Tibial nerve (tissue), 4 donors: ENCODE measurements at regions not wholly inside any gene's neighbourhood (a gene's known extent, or its start where the extent isn't known, plus 50 kb on each side); places are given as distances from the start of the nearest gene placed in this dataset.
"Not testable (repeated sequence)": the region's sequence is repeated elsewhere in the genome, so short reads cannot be mapped to it uniquely, and the experiment has no call there.

ENCODE experiments used
- DNase-seq, 2 donors: peaks; one replicate each; pipeline ENCODE4 v3.0.0-alpha.2; 2019; ENCODE audit warnings: low spot score in 2 of 2
- H3K27ac ChIP-seq, 4 donors: fragments of 200-600 bp; sonication (generic) in 3 of 4; one replicate each; pipeline ENCODE4 v1.5.1; 2017 to 2019; ENCODE audit warnings: mild to moderate bottlenecking in 1 of 4
- H3K27me3 ChIP-seq, 2 donors: fragments of 200-600 bp; sonication (generic) in 1 of 2; one replicate each; pipeline versions ENCODE4 v1.5.1 to v1.6.0; 2017 to 2019
- H3K36me3 ChIP-seq, 3 donors: fragments of 200-600 bp; sonication (generic); one replicate each; pipeline ENCODE4 v1.5.1; 2018 to 2019
- H3K4me1 ChIP-seq, 4 donors: fragments of 200-600 bp; sonication (generic) in 3 of 4; one replicate each; pipeline ENCODE4 v1.5.1; 2017 to 2019
- H3K4me3 ChIP-seq, 4 donors: fragments of 200-600 bp; sonication (generic) in 3 of 4; one replicate each; pipeline ENCODE4 v1.5.1; 2017 to 2019; ENCODE audit warnings: mild to moderate bottlenecking in 1 of 4, moderate library complexity in 1 of 4
- H3K9me3 ChIP-seq, 4 donors: fragments of 200-600 bp; sonication (generic) in 3 of 4; one replicate each; pipeline ENCODE4 v1.5.1; 2017 to 2019
- CTCF ChIP-seq, 5 experiments: fragments of 200-600 bp in 3 of 5; fragments of 450-650 bp in 2 of 5; sonication (generic) in 3 of 5; IDR thresholded peaks; one replicate each; pipeline ENCODE4 v1.5.1; 2016 to 2019; ENCODE audit warnings: antibody characterized with exemption in 5 of 5, mild to moderate bottlenecking in 3 of 5, moderate library complexity in 2 of 5
- EP300 ChIP-seq, 2 donors: sonication (generic); formaldehyde crosslinking; IDR thresholded peaks; one replicate each; pipeline ENCODE4 v1.6.1; 2017; ENCODE audit warnings: antibody characterized with exemption in 2 of 2, mild to moderate bottlenecking in 1 of 2
- POLR2A ChIP-seq, 2 donors: fragments of 450-650 bp; IDR thresholded peaks; one replicate each; pipeline ENCODE4 v1.6.1; 2017; ENCODE audit warnings: antibody characterized with exemption in 2 of 2, mild to moderate bottlenecking in 2 of 2, moderate library complexity in 2 of 2
- WGBS, 2 donors: methylation state at CpG; one replicate each; pipeline ENCODE4 v1.1.5; 2018; 5-methylcytosine and 5-hydroxymethylcytosine counted together

- Histone ChIP-seq H3K4me3 (no peak overlapping the region), H3K27ac (no peak overlapping the region), H3K4me1 (no peaks in the 10 kb centered on the region), H3K27me3 (no peaks in the 10 kb centered on the region), H3K36me3 (no peaks in the 10 kb centered on the region), H3K9me3 (peaks cover 0 to 7% (median 0%) of the 10 kb centered on the region in 4 donors)
- WGBS, 2 donors: 76 to 88% methylated on average over 4 of the region's 4 CpGs
- TF ChIP-seq POLR2A (IDR thresholded peaks at IDR 0.05) (no peak), EP300 (IDR thresholded peaks at IDR 0.05) (no peak), CTCF (IDR thresholded peaks at IDR 0.05) (no peak)
- DNase-seq: no peak
These were observed 318.0 kb downstream of the TAF11L14 start for GRCh38 chr5:17952231-17952630.

GRCh38 chr5:17964067-17964466, 329.8 kb downstream of the TAF11L14 start:
- Histone ChIP-seq H3K27me3 (no peaks in the 10 kb centered on the region), H3K4me1 (no peaks in the 10 kb centered on the region), H3K9me3 (no peaks in the 10 kb centered on the region), H3K27ac (no peak overlapping the region), H3K4me3 (no peak overlapping the region), H3K36me3 (no peaks in the 10 kb centered on the region)
- no peak for TF ChIP-seq EP300 (IDR thresholded peaks at IDR 0.05)
- WGBS, 2 donors: 57 to 74% methylated on average over 2 of the region's 2 CpGs
- DNase-seq: no peak

GRCh38 chr5:17966640-17967402, 332.6 kb downstream of the TAF11L14 start:
- Histone ChIP-seq H3K4me1 (no peaks in the 10 kb centered on the region), H3K9me3 (no peaks in the 10 kb centered on the region), H3K36me3 (no peaks in the 10 kb centered on the region), H3K27me3 (no peaks in the 10 kb centered on the region), H3K4me3 (no peak overlapping the region), H3K27ac (no peak overlapping the region)
- DNase-seq: no peak
- 88 to 91% methylated on average over 5 of the region's 5 CpGs for WGBS, 2 donors
- no peak for TF ChIP-seq EP300 (IDR thresholded peaks at IDR 0.05)
- TF ChIP-seq POLR2A (IDR thresholded peaks at IDR 0.05): no peak
- no peak for TF ChIP-seq CTCF (IDR thresholded peaks at IDR 0.05)

GRCh38 chr5:17976404-17976803, 342.1 kb downstream of the TAF11L14 start:
- TF ChIP-seq CTCF (IDR thresholded peaks at IDR 0.05): no peak
- no peak for TF ChIP-seq POLR2A (IDR thresholded peaks at IDR 0.05)
- no peaks in the 10 kb centered on the region for H3K36me3 ChIP-seq
- H3K4me3 ChIP-seq: no peak overlapping the region
- H3K27me3 ChIP-seq: no peaks in the 10 kb centered on the region
- no peak overlapping the region for H3K27ac ChIP-seq
- H3K9me3 ChIP-seq: no peaks in the 10 kb centered on the region
- H3K4me1 ChIP-seq: no peaks in the 10 kb centered on the region
- WGBS, 2 donors: 95 to 97% methylated on average over 1 of the region's 1 CpG
- DNase-seq: no peak

GRCh38 chr5:17978954-17979353, 344.7 kb downstream of the TAF11L14 start:
- Histone ChIP-seq H3K9me3 (no peaks in the 10 kb centered on the region), H3K27ac (no peak overlapping the region), H3K27me3 (no peaks in the 10 kb centered on the region), H3K4me1 (no peaks in the 10 kb centered on the region), H3K4me3 (no peak overlapping the region), H3K36me3 (no peaks in the 10 kb centered on the region)
- no peak for DNase-seq
- 90 to 96% methylated on average over 2 of the region's 2 CpGs for whole genome bisulfite sequencing, 2 donors
- no peak for TF ChIP-seq POLR2A (IDR thresholded peaks at IDR 0.05)
- no peak for TF ChIP-seq EP300 (IDR thresholded peaks at IDR 0.05)
- no peak for TF ChIP-seq CTCF (IDR thresholded peaks at IDR 0.05)

- H3K4me3 ChIP-seq, H3K9me3 ChIP-seq, H3K36me3 ChIP-seq, H3K27me3 ChIP-seq, H3K4me1 ChIP-seq, DNase-seq, H3K27ac ChIP-seq: not testable (repeated sequence)
- WGBS, 2 donors: 96 to 97% methylated on average over 3 of the region's 3 CpGs
These were observed 348.4 kb downstream of the TAF11L14 start for GRCh38 chr5:17982626-17983025.
